GM21447 (cell line): ENCODE measurements at regions not wholly inside any gene's neighbourhood (a gene's known extent, or its start where the extent isn't known, plus 50 kb on each side); places are given as distances from the start of the nearest gene placed in this dataset.

Experiments
- ATAC-seq: cut with Tn5 transposase; IDR thresholded peaks from one replicate; pipeline ENCODE4 v1.9.1; 2021; ENCODE audit not compliant: unreplicated experiment

DNA sequence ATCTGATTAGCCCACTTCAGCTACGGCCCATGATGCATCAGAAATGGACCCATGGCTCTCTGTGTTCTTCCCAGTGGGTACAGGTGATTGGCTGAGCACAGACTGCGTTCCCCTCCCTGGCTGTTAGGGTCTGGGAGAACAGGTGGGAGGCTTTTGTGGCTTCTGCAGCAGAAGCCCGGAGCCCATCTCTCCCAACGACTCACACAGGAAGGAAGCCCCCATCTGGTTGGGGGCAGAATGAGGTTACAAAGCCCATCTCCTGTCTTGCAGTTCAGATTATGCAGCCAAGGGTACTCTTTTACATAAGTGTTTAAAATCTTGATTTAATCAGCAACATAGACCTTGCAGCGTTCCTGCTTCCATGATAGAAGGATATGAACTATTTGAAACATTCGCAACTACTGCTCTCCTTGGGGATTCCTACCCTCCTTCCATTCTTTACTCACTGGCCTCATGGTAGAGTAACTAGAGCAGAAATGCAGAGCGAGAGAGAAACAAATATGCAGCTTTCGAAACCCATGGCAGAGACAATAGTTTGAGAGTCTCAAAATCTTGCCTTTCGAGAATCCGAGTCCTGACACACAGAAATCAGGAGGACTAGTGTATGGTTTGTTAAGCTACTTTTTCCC, 291.3 kb downstream of the TLE3 start:
- ATAC-seq: no peak

DNA sequence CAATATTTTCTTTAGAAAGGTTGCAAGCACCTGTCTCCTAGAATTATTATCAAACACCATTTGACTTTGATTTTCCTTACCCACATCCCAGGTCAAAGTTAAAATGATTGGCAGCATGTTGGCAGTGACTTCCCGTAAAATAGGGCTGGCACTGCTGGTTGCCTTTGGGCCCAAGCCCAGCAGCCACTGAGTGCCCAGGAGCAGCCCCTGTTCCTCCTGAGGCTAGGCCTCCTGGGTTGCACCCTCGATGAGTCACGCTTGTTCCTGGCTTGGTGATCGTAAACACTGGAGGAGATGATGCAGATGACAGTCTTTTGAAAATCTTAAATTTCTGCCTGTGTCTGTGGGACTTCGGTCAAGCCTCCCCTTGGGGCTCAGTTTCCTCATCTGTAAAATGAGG, 290.0 kb downstream of the TLE3 start:
- no peak for ATAC-seq

DNA sequence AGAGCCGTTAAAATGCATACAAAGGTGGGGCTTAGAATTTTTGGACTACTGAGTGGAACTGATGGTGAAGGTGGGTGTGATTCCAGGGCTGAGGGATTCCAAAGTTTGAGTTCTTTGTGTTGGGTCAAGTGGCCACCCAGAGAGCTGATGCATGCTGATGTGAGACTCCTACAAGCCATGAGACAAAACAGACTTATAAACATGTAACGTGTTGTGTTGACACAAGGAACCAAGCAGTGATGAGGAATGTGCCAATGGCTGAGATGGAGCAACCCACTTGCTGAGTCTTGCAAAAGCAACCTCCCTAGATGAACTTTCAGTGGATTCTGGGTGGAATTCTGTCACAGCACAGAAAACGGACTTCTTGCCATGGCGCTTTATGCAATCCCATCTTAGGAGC, 289.0 kb downstream of the TLE3 start:
- no peak for ATAC-seq

DNA sequence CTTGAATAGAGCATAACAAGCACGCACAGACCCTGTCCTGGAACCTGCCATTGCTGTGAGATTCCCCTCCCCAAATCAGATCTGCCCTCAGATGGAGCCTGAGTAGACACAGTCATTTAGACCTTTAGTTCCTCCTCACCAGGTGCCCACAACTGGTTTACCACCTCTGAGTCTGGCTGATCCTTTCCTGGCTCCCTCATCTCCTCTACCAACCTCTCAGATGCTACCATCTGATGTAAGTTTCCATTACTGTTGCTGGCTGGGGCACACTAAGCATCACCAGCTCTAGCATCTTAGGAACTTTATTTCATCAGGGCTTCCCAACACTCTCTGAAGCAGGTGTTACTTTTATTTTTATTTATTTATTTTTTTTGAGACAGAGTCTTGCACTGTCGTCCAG, 288.3 kb downstream of the TLE3 start:
- ATAC-seq: no peak

DNA sequence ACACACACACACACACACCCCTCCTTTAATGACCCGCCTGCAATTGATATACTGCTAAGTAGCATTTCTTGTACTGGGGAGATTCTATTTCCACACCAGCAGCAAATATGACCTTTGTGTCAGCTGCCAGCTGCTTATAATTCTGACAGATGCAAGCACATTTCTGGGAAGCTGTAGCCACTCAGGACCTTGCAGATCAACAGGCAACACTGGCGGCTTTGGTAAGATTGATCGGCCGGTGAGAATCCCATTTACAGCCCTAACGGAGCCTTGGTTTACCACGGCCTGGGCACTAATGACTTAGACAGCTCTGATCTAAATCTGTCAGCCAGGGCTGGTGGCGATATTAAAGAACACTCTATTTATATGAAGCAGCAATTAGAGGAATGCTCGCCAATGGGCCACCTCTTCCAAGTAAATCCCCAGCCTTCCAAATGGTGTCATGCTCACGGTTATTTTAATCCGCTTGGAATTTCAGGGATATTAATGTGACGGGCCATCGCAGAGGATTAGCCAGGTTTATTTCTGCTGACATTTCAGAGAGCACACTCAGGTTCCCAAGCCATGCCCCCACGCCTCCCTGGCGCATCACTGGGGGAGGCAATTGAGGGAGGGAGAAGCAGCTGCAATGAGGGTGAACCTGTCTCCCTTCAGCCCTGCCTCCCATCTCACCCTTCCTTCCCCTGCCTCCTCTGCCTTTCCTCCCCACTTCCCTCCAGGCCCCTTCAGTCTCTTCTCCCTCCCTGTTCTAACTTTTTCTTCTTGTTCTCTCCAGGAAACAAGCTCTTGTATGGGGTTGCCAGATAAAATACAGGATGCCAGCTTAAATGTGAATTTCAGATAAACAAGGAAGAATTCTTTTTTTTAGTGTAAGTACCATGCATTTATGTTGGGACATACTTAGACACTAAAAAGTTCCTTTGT, 287.0 kb downstream of the TLE3 start:
- no peak for ATAC-seq

DNA sequence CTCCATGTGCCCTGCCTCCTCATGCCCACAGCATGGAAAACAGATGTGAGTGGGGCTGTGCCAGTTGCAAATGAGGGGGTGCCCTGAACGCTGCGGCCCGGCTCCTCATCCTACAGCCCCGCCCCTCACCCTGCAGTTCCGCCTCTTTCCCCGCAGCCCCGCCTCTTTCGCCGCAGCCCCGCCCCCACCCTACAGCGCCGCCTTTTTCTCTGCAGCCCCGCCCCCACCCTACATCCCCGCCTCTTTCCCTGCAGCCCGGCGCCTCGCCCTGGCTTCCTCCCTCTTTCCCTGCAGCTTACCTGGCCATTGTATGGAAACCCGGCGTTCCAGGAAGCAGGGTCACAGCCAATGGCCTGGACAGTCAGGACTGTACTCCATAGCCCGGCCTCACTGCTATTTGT, 284.9 kb downstream of the TLE3 start:
- no peak for ATAC-seq

DNA sequence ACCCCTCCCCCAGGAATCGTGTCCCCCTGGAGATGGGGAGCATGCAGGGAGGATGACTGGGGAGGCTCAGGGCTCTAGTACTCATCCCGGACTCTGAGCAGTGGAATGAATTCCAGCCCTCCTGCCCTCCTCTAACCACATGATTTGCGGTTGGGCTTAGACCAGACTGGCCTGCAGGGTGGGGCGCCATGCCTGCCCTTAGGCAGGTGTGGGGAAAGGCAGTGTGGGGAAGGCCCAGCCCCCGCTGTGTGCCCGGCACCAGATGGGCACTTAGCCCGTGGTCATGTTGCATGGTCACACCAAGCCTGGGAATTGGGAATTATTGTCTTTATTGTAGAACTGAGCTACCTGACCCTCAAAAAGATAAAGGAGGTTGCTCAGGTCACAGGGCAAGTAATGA, 283.8 kb downstream of the TLE3 start:
- no peak for ATAC-seq

DNA sequence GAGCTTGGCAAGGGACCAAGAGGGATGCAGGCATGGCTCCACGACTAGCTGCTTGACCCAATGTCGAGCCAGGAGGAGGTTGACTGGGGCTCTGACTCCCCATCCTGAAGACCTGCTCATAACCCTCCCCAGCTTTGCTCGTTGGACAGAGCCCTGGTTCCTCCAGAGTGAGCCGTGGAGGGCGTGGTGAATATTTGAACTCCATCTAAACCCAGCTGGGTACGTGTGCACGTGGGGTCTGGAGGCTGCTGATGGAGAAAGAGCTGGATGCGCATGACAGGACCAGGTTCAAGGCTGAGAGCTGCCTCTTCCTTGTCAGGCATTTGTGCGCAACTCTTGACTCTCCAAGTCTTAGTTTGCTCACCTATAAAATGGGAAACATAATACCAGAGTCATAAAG, 282.8 kb downstream of the TLE3 start:
- ATAC-seq: no peak

DNA sequence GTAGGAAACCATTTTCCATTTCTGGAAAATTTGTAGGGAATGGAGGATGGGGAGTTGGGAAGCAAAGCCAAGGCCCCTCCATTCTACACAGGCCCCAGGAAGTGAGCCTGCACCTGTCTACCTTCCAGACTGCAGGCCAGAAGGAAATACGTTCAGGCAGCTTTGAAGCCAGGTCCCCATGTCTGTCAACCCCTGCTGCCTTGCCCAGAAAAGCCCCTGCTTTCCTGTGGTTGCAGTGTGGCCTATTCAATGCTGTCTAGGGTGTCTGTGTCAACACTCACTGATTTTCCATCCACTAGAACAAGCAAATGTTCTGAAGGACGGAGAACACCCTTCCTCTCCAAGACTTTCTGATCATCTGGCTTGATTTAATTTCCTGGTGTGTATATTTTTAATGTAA, 281.9 kb downstream of the TLE3 start:
- ATAC-seq: no peak

DNA sequence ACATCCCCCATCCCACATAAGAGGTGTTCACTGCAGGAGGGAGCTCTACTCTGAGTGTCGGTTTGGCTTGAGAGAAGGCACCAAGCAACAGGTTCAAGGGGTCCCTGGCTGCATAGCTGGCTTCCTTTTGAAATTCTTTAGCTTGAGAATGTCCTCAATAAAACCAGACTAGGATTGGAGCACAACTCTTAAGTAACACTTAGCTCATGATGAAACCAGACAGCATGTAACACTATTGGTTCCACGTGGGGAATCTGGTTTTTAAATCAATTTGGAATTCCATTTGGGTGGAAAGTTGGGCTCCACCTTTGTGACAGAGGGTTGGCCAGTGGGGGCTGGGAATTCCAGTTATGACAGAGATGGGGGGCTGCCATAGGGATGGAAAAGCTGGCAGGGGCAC, 281.2 kb downstream of the TLE3 start:
- no peak for ATAC-seq

DNA sequence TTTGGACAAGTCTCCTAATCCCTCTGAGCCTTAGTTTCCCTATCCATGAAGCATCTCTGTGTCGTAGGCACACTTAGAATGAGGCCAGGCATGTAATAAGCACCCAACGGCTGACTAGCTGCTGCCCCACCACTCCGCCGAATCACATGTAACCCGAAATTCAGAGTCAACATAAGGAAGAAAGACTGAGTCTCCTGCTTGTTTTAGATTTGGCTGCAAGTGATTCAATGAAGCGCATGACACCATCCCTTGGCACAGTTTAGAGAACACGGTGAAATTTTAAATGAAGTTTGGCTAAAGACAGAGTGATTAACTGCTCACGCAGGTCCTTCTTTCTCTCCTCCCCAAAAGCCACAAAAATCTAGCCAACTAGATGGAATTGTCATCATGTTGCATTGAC, 279.2 kb downstream of the TLE3 start:
- no peak for ATAC-seq

DNA sequence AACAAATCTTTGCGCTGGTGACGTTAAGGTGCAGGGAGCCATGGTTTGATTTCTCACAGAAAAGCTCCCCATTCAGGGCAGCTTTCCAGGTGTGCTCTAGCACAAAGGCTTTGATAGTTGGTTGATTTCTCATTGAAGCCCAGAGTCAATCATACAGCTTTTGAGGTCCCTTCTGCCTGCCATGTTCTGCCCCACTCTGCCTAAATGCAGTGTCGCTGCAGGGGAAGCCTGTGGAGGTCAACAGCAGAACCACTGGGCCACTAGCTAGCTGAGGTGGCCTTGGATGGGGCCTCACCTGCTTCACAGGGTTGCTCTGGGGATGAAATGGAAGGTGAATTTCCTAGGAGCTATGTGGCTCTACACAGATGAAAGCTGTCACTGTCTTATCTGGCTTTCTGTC, 278.3 kb downstream of the TLE3 start:
- no peak for ATAC-seq

DNA sequence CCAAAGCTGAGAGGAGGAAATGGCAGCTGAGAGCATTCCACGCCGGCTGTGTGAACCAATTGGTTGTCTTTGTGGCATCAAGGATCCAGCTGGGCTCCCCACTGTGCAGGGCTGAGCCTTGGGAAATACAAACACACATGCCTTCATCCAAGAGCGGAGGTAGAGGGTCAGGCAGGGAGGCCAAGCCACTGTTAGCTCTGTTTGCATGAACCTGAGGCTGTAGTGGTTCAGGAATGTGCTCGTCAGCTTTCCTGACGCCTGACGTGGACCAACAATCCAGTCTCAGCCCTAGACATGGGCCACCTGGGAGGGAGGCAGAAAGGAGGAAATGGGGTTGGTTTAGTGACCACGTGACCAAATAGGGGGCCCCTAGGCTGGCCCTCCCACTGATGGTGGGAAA, 276.9 kb downstream of the TLE3 start:
- no peak for ATAC-seq

DNA sequence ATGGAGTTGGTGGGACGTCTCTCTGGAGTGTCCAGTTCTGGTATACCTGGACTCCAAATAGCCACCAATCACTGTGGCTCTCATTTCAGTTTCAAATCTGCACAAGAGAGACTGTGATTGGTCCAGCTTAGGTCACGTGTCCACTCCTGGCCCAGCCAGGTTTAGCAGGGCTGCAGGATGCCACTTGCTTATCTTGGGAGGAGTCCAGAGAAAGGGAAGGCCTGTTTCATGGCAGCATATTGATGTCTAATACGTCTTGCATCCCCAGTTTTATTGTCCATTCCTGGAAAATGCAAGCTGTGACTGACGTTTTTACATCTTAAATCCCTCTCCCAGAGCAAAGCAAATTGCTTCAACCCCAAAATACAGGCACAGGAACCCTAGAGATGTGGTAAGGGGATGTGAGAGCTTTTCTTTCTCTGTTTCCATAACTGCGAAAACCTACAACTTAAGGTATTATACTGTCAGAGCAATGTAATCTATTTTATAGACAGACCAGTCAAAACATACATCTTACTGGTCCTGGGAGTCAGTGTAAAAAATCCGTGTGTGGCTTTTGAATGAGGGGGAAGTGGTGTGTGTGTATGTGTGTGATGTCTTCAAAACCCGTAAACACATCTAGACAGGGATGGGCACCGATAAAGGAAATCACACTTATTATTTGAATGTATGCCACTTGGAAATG, 274.4 kb downstream of the TLE3 start:
- ATAC-seq: no peak

DNA sequence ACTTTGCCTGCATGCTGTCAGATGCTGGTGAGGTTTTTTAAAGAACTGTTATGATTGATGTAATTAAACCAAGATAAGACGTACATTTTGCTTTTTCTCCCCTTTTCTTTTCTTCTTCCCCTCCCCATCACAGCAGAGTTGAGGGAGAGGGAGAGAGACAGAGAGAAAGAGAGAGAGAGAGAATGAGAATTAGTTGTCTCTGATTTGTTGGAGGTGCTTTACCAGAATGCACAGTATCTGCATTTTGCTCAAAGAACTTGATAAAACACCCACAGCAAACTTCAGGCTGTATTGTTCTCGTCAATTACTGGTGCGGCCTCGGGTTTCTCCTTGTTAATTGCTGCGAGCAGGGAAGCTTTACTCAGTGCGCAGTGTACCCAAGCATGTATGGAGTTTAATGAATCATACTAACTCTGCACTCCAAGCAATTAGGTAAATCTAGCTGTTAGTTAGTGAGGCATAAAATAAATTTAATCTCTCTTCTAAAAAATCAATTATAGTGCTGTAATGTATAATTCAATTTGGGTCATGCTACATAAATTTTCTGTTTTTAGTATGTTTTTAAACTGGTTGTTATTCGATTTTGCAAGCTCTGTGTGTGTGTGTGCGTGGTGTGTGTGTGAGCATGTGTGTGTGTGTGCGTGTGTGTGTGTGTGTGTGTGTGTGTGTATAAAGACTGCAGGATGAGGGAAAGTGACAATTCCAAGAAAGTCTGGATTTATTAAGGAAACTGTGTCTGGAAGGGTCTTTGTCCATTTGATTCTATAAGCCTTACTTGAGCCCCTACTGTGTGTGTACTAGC, 273.4 kb downstream of the TLE3 start:
- no peak for ATAC-seq

DNA sequence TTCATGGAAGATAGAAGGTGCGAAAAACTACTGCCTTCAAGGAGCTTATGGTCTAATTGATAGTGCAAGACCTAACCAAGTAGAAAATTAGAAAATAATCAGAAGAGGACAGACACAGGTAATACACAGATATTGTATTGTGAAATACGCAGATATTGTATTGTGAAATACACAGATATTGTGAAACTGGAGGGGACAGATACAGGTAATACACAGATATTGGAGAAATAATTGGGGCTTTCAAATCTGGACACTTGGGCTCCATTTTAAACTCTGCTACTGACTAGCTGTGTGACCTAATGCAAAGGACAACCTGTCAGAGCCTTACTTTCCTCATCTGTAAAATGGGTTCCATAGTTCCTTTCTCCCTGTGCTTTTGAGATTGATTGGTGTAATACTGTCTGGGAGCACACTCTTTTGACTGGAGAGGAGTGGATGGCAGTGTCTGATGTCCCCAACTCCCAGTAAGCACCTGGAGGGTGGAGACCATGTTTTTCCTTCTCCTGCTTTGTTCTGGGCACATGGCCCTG, 272.8 kb downstream of the TLE3 start:
- no peak for ATAC-seq

DNA sequence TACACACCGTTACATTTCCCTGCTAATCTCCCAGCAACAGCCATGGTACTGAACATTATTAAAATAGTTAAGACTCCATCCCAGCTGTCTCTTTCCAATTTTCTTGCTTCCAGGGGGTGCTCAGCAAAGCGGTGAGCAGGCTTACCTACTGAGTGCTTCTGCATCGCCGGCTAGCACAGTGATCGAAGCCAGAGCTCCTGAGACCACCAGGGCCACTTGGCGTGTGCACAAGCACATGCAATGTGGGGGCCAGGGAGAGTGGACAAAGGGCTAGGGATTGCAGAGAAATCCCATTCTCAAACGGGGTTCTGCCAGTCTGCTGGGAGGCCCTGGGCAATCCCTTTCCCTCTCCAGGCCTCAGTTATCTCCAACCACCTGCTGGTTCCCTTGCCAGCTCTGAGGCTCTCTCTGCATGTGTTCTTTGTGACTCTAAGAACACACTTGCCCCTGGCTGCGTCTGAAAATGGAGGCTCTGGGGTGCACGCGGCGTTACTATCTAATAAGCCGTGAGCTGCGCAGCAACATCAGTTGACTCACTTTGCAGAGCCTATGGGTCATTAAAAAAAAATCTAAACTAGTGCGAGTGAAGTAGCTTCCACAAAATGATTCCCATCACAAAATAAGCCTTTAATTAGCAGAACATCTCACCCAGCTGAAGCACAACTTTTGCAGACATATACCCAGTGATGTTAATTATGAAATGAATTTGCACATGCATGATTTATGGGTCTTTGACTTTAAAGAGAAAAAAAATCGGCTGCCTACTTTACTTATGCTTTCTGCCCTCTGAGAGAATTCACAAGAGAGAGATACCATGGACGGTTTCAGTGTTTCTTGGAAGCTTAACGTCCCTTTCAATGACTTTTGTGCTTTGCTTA, 271.5 kb downstream of the TLE3 start:
- ATAC-seq: no peak

DNA sequence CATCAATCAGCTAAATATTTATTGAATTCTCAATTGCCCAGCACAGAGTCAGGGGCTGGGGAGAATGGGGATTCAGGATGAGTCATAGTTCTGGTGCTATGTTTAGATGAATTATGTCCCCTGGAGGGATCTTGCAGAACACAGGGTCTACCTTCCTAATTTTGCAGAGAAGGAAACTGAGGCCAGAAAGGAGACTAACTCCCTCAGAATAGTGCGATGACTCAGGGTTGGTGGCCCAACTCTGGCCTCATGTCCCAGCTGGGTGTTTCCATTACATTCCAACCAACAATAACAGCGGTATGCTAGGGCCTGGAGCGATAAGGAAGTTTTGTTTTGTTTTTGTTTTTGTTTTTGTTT, 270.9 kb downstream of the TLE3 start:
- ATAC-seq: no peak

DNA sequence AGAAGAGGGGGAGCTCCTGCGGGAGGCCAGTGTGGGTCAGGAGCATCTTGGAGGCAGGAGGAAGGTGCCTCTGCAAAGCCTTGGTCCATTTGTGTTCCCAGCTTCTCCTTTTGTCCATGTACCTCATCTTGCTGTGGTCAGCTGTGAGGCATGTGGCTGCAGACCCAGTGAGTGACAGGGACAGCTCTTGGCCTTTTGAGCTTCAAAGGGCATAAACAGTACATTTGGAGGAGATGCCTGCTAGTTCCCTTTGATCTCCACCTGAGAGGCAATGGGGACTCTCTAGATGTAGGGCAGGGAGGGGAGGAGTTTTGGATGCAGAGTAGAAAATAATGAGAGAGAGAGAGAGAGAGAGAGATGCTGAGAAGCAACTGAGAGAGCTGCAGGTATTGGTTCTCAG, 270.0 kb downstream of the TLE3 start:
- ATAC-seq: no peak

DNA sequence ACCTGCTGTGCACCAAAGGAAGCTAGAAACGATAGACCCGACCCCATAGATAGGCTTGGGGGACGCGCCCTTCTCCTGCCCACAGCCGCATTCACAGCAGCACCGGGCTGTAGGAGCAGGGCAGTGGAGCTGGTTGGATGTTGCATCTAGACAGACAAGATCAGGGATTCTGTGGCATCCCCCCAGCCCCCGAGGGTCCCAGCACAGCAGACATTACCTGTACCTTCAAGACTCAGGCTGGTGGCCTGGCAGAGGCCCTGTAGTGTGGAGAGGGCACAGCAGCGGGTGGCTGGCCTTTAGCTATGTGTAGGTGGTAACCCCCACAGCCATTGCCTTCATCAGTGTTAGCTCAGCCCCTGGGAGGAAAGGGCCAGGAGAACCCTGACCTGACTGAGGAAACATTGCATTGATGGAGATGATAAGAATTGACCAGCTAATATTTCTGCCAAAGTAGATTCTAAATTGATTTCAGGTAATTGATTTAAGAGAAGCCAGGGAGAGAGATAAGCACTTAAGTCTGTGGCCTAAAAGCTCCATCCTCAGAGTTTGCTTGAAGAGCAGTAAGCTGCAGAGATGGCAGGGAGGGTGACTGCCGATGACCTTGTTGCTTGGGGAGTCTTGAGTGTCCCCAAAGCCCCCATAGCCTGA, 269.4 kb downstream of the TLE3 start:
- no peak for ATAC-seq
